ENCODE measurements at regions not wholly inside any gene's neighbourhood (a gene's known extent, or its start where the extent isn't known, plus 50 kb on each side); places are given as distances from the start of the nearest gene placed in this dataset.

GRCh38 chr11:104819603-104820002, 78.7 kb downstream of the CASP12 start:
- Histone ChIP-seq H3K4me1 (no peaks in the 10 kb centered on the region), H3K36me3 (no peaks in the 10 kb centered on the region), H3K27me3 (no peaks in the 10 kb centered on the region), H3K9me3 (no peaks in the 10 kb centered on the region), H3K27ac (no peak overlapping the region), H3K4me3 (replicated peaks in 1 of 3) (no peak overlapping the region)
- intact Hi-C loops (cut with DNase I), result no loop called here
- WGBS, 2 donors, result 83 to 87% methylated on average over 4 of the region's 4 CpGs
- TF ChIP-seq POLR2A (IDR thresholded peaks at IDR 0.05) (no peak), CTCF (IDR thresholded peaks at IDR 0.05) (no peak)
- DNase-seq, result no peak

- Histone ChIP-seq H3K27me3 (no peaks in the 10 kb centered on the region), H3K9me3 (no peaks in the 10 kb centered on the region), H3K36me3 (no peaks in the 10 kb centered on the region), H3K27ac (no peak overlapping the region), H3K4me3 (replicated peaks in 1 of 3) (no peak overlapping the region), H3K4me1 (no peaks in the 10 kb centered on the region)
- no peak for DNase-seq
- intact Hi-C loops (cut with DNase I), result no loop called here
- TF ChIP-seq POLR2A (IDR thresholded peaks at IDR 0.05) (no peak), CTCF (IDR thresholded peaks at IDR 0.05) (no peak)
Measured at GRCh38 chr11:104819107-104819506, 79.2 kb downstream of the CASP12 start.

GRCh38 chr11:104817973-104818372, 80.3 kb downstream of the CASP12 start:
- Histone ChIP-seq H3K27me3 (no peaks in the 10 kb centered on the region), H3K4me3 (replicated peaks in 1 of 3) (no peak overlapping the region), H3K27ac (no peak overlapping the region), H3K36me3 (no peaks in the 10 kb centered on the region), H3K9me3 (no peaks in the 10 kb centered on the region), H3K4me1 (no peaks in the 10 kb centered on the region)
- no peak for DNase-seq
- TF ChIP-seq CTCF (IDR thresholded peaks at IDR 0.05) (no peak), POLR2A (IDR thresholded peaks at IDR 0.05) (no peak)
- WGBS, 2 donors, result 60 to 72% methylated on average over 3 of the region's 3 CpGs
- intact Hi-C loops (cut with DNase I), result no loop called here

- WGBS, 2 donors, result 29 to 34% methylated on average over 2 of the region's 2 CpGs
- H3K27ac ChIP-seq, result no peak overlapping the region
- H3K36me3 ChIP-seq, result no peaks in the 10 kb centered on the region
- no peak for DNase-seq
- H3K9me3 ChIP-seq, result no peaks in the 10 kb centered on the region
- no peaks in the 10 kb centered on the region for H3K27me3 ChIP-seq
- TF ChIP-seq POLR2A (IDR thresholded peaks at IDR 0.05) (no peak), CTCF (IDR thresholded peaks at IDR 0.05) (no peak)
- H3K4me3 ChIP-seq (replicated peaks in 1 of 3), result no peak overlapping the region
- no peaks in the 10 kb centered on the region for H3K4me1 ChIP-seq
- intact Hi-C loops (cut with DNase I), result no loop called here
Measured at GRCh38 chr11:104813532-104813931, 84.7 kb downstream of the CASP12 start.

GRCh38 chr11:104812103-104812788, 86.0 kb downstream of the CASP12 start:
- 88 to 94% methylated on average over 8 of the region's 8 CpGs for WGBS, 2 donors
- no peak for DNase-seq
- Histone ChIP-seq H3K36me3 (no peaks in the 10 kb centered on the region), H3K27me3 (no peaks in the 10 kb centered on the region), H3K9me3 (no peaks in the 10 kb centered on the region), H3K27ac (no peak overlapping the region), H3K4me3 (replicated peaks in 1 of 3) (no peak overlapping the region), H3K4me1 (no peaks in the 10 kb centered on the region)
- intact Hi-C loops (cut with DNase I), result no loop called here
- no peak for TF ChIP-seq POLR2A (IDR thresholded peaks at IDR 0.05)
- no peak for TF ChIP-seq CTCF (IDR thresholded peaks at IDR 0.05)
